AG10803 (cell line): ENCODE measurements at regions not wholly inside any gene's neighbourhood (a gene's known extent, or its start where the extent isn't known, plus 50 kb on each side); places are given as distances from the start of the nearest gene placed in this dataset.

Source experiments
- DNase-seq: peaks from one replicate; pipeline ENCODE4 v3.0.0; 2010; ENCODE audit warnings: low read depth
- H3K4me3 ChIP-seq: 2 replicates; pipeline ENCODE4 v1.5.1; 2011; ENCODE audit warnings: mild to moderate bottlenecking, low read length, control low read depth
- CTCF ChIP-seq: conservative IDR thresholded peaks from 2 replicates; pipeline ENCODE4 v1.5.1; 2011; ENCODE audit warnings: mild to moderate bottlenecking, low read length, control low read depth, inconsistent platforms

- H3K4me3 ChIP-seq: no peak overlapping the region
- TF ChIP-seq CTCF: no peak
- DNase-seq: no peak
Measured at GRCh38 chr2:79253243-79253774, 93.8 kb upstream of the REG3A start.

- DNase-seq: no peak
- H3K4me3 ChIP-seq: no peak overlapping the region
- no peak for TF ChIP-seq CTCF
Measured at GRCh38 chr2:79250656-79251055, 91.1 kb upstream of the REG3A start.

- no peak overlapping the region for H3K4me3 ChIP-seq
- no peak for DNase-seq
- TF ChIP-seq CTCF: no peak
Measured at GRCh38 chr2:79248776-79249175, 89.2 kb upstream of the REG3A start.

- DNase-seq: no peak
- TF ChIP-seq CTCF: no peak
- no peak overlapping the region for H3K4me3 ChIP-seq
Measured at GRCh38 chr2:79235135-79235534, 75.6 kb upstream of the REG3A start.

GRCh38 chr2:79223539-79223938 is 64.0 kb upstream of the REG3A start:
- no peak for TF ChIP-seq CTCF
- no peak for DNase-seq
- H3K4me3 ChIP-seq: no peak overlapping the region

GRCh38 chr2:79219383-79219988 is 59.9 kb upstream of the REG3A start:
- H3K4me3 ChIP-seq: no peak overlapping the region
- peak; percentile 42 for DNase-seq
- TF ChIP-seq CTCF: peak; percentile 71

GRCh38 chr2:79210274-79210917 is 50.8 kb upstream of the REG3A start:
- no peak overlapping the region for H3K4me3 ChIP-seq
- DNase-seq: no peak
- no peak for TF ChIP-seq CTCF
